ENCODE measurements at regions not wholly inside any gene's neighbourhood (a gene's known extent, or its start where the extent isn't known, plus 50 kb on each side); places are given as distances from the start of the nearest gene placed in this dataset.

GRCh38 chr4:59904331-59904730 is 1295.8 kb upstream of the ADGRL3 start:
- no peak overlapping the region for H2BK15ac ChIP-seq (replicated peaks; ENCODE audit: low read depth)
- no peak overlapping the region for H3K18ac ChIP-seq (ENCODE audit: low read length)
- H3K4ac ChIP-seq (ENCODE audit: low read depth, low read length), result no peak overlapping the region
- H4K8ac ChIP-seq (ENCODE audit: low read depth, low read length), result no peak overlapping the region
- H2AK5ac ChIP-seq (ENCODE audit: low read length), result no peak overlapping the region
- H2BK5ac ChIP-seq (ENCODE audit: low read length), result no peak overlapping the region
- H4K5ac ChIP-seq (ENCODE audit: low read length), result no peak overlapping the region
- H3K4me3 ChIP-seq (ENCODE audit: low read length), result no peak overlapping the region
- WGBS (ENCODE audit: extremely low coverage, insufficient coverage, low lambda C conversion rate), result no CpG with 5 or more reads among the region's 3 CpGs
- H3K79me2 ChIP-seq (ENCODE audit: control insufficient read depth, insufficient read depth, low read length), result no peaks in the 10 kb centered on the region
- H3K4me2 ChIP-seq (ENCODE audit: low read length), result no peak overlapping the region
- no peaks in the 10 kb centered on the region for H3K27me3 ChIP-seq (ENCODE audit: insufficient read depth, low read length, poor library complexity)
- H2BK120ac ChIP-seq (ENCODE audit: low read depth, low read length), result no peak overlapping the region
- H3K56ac ChIP-seq (ENCODE audit: low read length), result no peak overlapping the region
- no peak overlapping the region for H3K23ac ChIP-seq (ENCODE audit: low read length)
- no peaks in the 10 kb centered on the region for H3K4me1 ChIP-seq (ENCODE audit: control insufficient read depth, low read depth, low read length)
- peak; percentile 67 for DNase-seq
- H3K79me1 ChIP-seq (ENCODE audit: low read length), result no peaks in the 10 kb centered on the region
- no peak overlapping the region for H3K27ac ChIP-seq (ENCODE audit: low read depth, low read length)
- no peaks in the 10 kb centered on the region for H3K36me3 ChIP-seq (ENCODE audit: control insufficient read depth, insufficient read depth, low read length)
- H3K9ac ChIP-seq (ENCODE audit: low read length), result no peak overlapping the region

- no peaks in the 10 kb centered on the region for H3K4me1 ChIP-seq (ENCODE audit: control insufficient read depth, low read depth, low read length)
- H3K79me1 ChIP-seq (ENCODE audit: low read length), result no peaks in the 10 kb centered on the region
- no peak overlapping the region for H3K18ac ChIP-seq (ENCODE audit: low read length)
- no peaks in the 10 kb centered on the region for H3K36me3 ChIP-seq (ENCODE audit: control insufficient read depth, insufficient read depth, low read length)
- H3K27me3 ChIP-seq (ENCODE audit: insufficient read depth, low read length, poor library complexity), result no peaks in the 10 kb centered on the region
- DNase-seq, result peak; percentile 35
- no CpG with 5 or more reads among the region's 3 CpGs for WGBS (ENCODE audit: extremely low coverage, insufficient coverage, low lambda C conversion rate)
- no peak overlapping the region for H3K23ac ChIP-seq (ENCODE audit: low read length)
- no peak overlapping the region for H3K9ac ChIP-seq (ENCODE audit: low read length)
- H2BK15ac ChIP-seq (replicated peaks; ENCODE audit: low read depth), result no peak overlapping the region
- no peak overlapping the region for H2BK120ac ChIP-seq (ENCODE audit: low read depth, low read length)
- no peaks in the 10 kb centered on the region for H3K79me2 ChIP-seq (ENCODE audit: control insufficient read depth, insufficient read depth, low read length)
- no peak overlapping the region for H4K8ac ChIP-seq (ENCODE audit: low read depth, low read length)
- H3K4me3 ChIP-seq (ENCODE audit: low read length), result no peak overlapping the region
- H2AK5ac ChIP-seq (ENCODE audit: low read length), result no peak overlapping the region
- H3K56ac ChIP-seq (ENCODE audit: low read length), result no peak overlapping the region
- no peak overlapping the region for H3K27ac ChIP-seq (ENCODE audit: low read depth, low read length)
- no peak overlapping the region for H3K4me2 ChIP-seq (ENCODE audit: low read length)
- H3K4ac ChIP-seq (ENCODE audit: low read depth, low read length), result no peak overlapping the region
- no peak overlapping the region for H4K5ac ChIP-seq (ENCODE audit: low read length)
- no peak overlapping the region for H2BK5ac ChIP-seq (ENCODE audit: low read length)
Observed at GRCh38 chr4:59920416-59920815, 1279.7 kb upstream of the ADGRL3 start.

DNA sequence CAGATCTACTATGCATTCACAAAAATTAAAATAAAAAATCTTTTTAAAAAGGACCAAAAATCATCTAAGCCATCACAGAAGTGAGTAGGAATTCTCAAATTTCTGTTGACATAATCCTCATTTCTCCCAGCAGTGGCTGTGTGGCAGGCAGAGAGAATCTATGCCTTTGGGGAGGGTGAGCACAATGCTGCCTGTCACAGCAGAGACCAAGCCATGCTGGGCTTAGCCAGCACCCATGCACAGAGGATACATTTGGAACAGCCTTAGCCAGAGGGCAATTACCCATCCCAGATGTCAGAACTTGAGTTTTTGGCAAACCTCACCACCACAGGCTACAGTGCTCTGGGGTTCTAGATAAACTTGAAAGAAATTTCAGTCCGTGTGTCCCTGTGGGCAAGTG is 1274.8 kb upstream of the ADGRL3 start:
- no peaks in the 10 kb centered on the region for H3K36me3 ChIP-seq (ENCODE audit: control insufficient read depth, insufficient read depth, low read length)
- H3K4me1 ChIP-seq (ENCODE audit: control insufficient read depth, low read depth, low read length), result no peaks in the 10 kb centered on the region
- H4K8ac ChIP-seq (ENCODE audit: low read depth, low read length), result no peak overlapping the region
- H3K56ac ChIP-seq (ENCODE audit: low read length), result no peak overlapping the region
- no CpG with 5 or more reads among the region's 1 CpG for WGBS (ENCODE audit: extremely low coverage, insufficient coverage, low lambda C conversion rate)
- no peaks in the 10 kb centered on the region for H3K27me3 ChIP-seq (ENCODE audit: insufficient read depth, low read length, poor library complexity)
- no peak overlapping the region for H3K27ac ChIP-seq (ENCODE audit: low read depth, low read length)
- H2AK5ac ChIP-seq (ENCODE audit: low read length), result no peak overlapping the region
- H3K4me3 ChIP-seq (ENCODE audit: low read length), result no peak overlapping the region
- H2BK15ac ChIP-seq (replicated peaks; ENCODE audit: low read depth), result no peak overlapping the region
- H3K23ac ChIP-seq (ENCODE audit: low read length), result no peak overlapping the region
- DNase-seq, result no peak
- H3K4me2 ChIP-seq (ENCODE audit: low read length), result no peak overlapping the region
- no peak overlapping the region for H4K5ac ChIP-seq (ENCODE audit: low read length)
- H3K18ac ChIP-seq (ENCODE audit: low read length), result no peak overlapping the region
- no peak overlapping the region for H3K4ac ChIP-seq (ENCODE audit: low read depth, low read length)
- no peak overlapping the region for H2BK120ac ChIP-seq (ENCODE audit: low read depth, low read length)
- H3K79me2 ChIP-seq (ENCODE audit: control insufficient read depth, insufficient read depth, low read length), result no peaks in the 10 kb centered on the region
- H3K9ac ChIP-seq (ENCODE audit: low read length), result no peak overlapping the region
- H3K79me1 ChIP-seq (ENCODE audit: low read length), result no peaks in the 10 kb centered on the region
- H2BK5ac ChIP-seq (ENCODE audit: low read length), result no peak overlapping the region

GRCh38 chr4:59936566-59936965 is 1263.6 kb upstream of the ADGRL3 start:
- Histone ChIP-seq H3K56ac (ENCODE audit: low read length) (no peak overlapping the region), H3K23ac (ENCODE audit: low read length) (no peak overlapping the region), H2BK15ac (replicated peaks; ENCODE audit: low read depth) (no peak overlapping the region), H3K36me3 (ENCODE audit: control insufficient read depth, insufficient read depth, low read length) (no peaks in the 10 kb centered on the region), H2BK5ac (ENCODE audit: low read length) (no peak overlapping the region), H3K27ac (ENCODE audit: low read depth, low read length) (no peak overlapping the region), H3K9ac (ENCODE audit: low read length) (no peak overlapping the region), H3K79me1 (ENCODE audit: low read length) (no peaks in the 10 kb centered on the region), H3K4me1 (ENCODE audit: control insufficient read depth, low read depth, low read length) (no peaks in the 10 kb centered on the region), H3K18ac (ENCODE audit: low read length) (no peak overlapping the region), H2AK5ac (ENCODE audit: low read length) (no peak overlapping the region), H3K4ac (ENCODE audit: low read depth, low read length) (no peak overlapping the region), H4K5ac (ENCODE audit: low read length) (no peak overlapping the region), H3K27me3 (ENCODE audit: insufficient read depth, low read length, poor library complexity) (no peaks in the 10 kb centered on the region), H2BK120ac (ENCODE audit: low read depth, low read length) (no peak overlapping the region), H4K8ac (ENCODE audit: low read depth, low read length) (no peak overlapping the region), H3K79me2 (ENCODE audit: control insufficient read depth, insufficient read depth, low read length) (no peaks in the 10 kb centered on the region), H3K4me2 (ENCODE audit: low read length) (no peak overlapping the region), H3K4me3 (ENCODE audit: low read length) (no peak overlapping the region)
- no peak for DNase-seq
- no CpG with 5 or more reads among the region's 3 CpGs for WGBS (ENCODE audit: extremely low coverage, insufficient coverage, low lambda C conversion rate)

GRCh38 chr4:59938166-59938565 is 1262.0 kb upstream of the ADGRL3 start:
- no peaks in the 10 kb centered on the region for H3K27me3 ChIP-seq (ENCODE audit: insufficient read depth, low read length, poor library complexity)
- WGBS (ENCODE audit: extremely low coverage, insufficient coverage, low lambda C conversion rate), result no CpG with 5 or more reads among the region's 1 CpG
- no peak overlapping the region for H3K56ac ChIP-seq (ENCODE audit: low read length)
- H4K8ac ChIP-seq (ENCODE audit: low read depth, low read length), result no peak overlapping the region
- H2BK5ac ChIP-seq (ENCODE audit: low read length), result no peak overlapping the region
- no peak overlapping the region for H4K5ac ChIP-seq (ENCODE audit: low read length)
- no peak overlapping the region for H2BK120ac ChIP-seq (ENCODE audit: low read depth, low read length)
- DNase-seq, result no peak
- H3K4me1 ChIP-seq (ENCODE audit: control insufficient read depth, low read depth, low read length), result no peaks in the 10 kb centered on the region
- H2BK15ac ChIP-seq (replicated peaks; ENCODE audit: low read depth), result no peak overlapping the region
- no peak overlapping the region for H2AK5ac ChIP-seq (ENCODE audit: low read length)
- no peak overlapping the region for H3K18ac ChIP-seq (ENCODE audit: low read length)
- H3K4me3 ChIP-seq (ENCODE audit: low read length), result no peak overlapping the region
- H3K4ac ChIP-seq (ENCODE audit: low read depth, low read length), result no peak overlapping the region
- H3K36me3 ChIP-seq (ENCODE audit: control insufficient read depth, insufficient read depth, low read length), result no peaks in the 10 kb centered on the region
- H3K27ac ChIP-seq (ENCODE audit: low read depth, low read length), result no peak overlapping the region
- H3K79me2 ChIP-seq (ENCODE audit: control insufficient read depth, insufficient read depth, low read length), result no peaks in the 10 kb centered on the region
- no peak overlapping the region for H3K9ac ChIP-seq (ENCODE audit: low read length)
- H3K4me2 ChIP-seq (ENCODE audit: low read length), result no peak overlapping the region
- H3K79me1 ChIP-seq (ENCODE audit: low read length), result no peaks in the 10 kb centered on the region
- H3K23ac ChIP-seq (ENCODE audit: low read length), result no peak overlapping the region

DNA sequence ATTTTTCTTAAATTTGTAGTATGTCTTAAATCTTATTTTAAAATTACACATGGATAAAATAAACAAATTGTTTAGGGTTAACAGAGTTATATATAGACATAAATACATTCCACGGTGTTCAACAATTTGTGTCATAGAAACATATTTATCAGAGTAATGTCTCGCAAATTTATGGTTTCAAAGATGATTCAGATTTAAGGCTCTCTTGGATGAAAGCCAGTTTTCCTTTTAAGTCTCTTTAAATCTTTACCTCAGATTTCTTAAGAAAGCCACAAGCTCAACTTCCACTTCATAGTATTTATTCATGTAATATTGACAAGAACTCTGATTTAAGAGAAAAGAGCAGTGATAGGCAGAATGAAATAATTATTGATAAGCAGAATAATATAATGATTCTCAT is 1254.8 kb upstream of the ADGRL3 start:
- Histone ChIP-seq H3K4me3 (ENCODE audit: low read length) (no peak overlapping the region), H2BK15ac (replicated peaks; ENCODE audit: low read depth) (no peak overlapping the region)
- WGBS (ENCODE audit: extremely low coverage, insufficient coverage, low lambda C conversion rate), result no CpG with 5 or more reads among the region's 2 CpGs

More for the DNA sequence above, 1254.8 kb upstream of the ADGRL3 start:
- Histone ChIP-seq H2BK5ac (ENCODE audit: low read length) (no peak overlapping the region), H3K9ac (ENCODE audit: low read length) (no peak overlapping the region), H3K4me2 (ENCODE audit: low read length) (no peak overlapping the region), H3K4me1 (ENCODE audit: control insufficient read depth, low read depth, low read length) (no peaks in the 10 kb centered on the region), H3K79me2 (ENCODE audit: control insufficient read depth, insufficient read depth, low read length) (no peaks in the 10 kb centered on the region), H3K4ac (ENCODE audit: low read depth, low read length) (no peak overlapping the region), H4K8ac (ENCODE audit: low read depth, low read length) (no peak overlapping the region), H3K36me3 (ENCODE audit: control insufficient read depth, insufficient read depth, low read length) (no peaks in the 10 kb centered on the region), H2BK120ac (ENCODE audit: low read depth, low read length) (no peak overlapping the region), H3K27ac (ENCODE audit: low read depth, low read length) (no peak overlapping the region), H3K23ac (ENCODE audit: low read length) (no peak overlapping the region), H2AK5ac (ENCODE audit: low read length) (no peak overlapping the region), H3K79me1 (ENCODE audit: low read length) (no peaks in the 10 kb centered on the region), H4K5ac (ENCODE audit: low read length) (no peak overlapping the region), H3K56ac (ENCODE audit: low read length) (no peak overlapping the region), H3K27me3 (ENCODE audit: insufficient read depth, low read length, poor library complexity) (no peaks in the 10 kb centered on the region), H3K18ac (ENCODE audit: low read length) (no peak overlapping the region)
- DNase-seq, result no peak

All from mesendoderm (in vitro differentiated cells).